Body of pancreas (tissue), 4 donors: ENCODE measurements at regions not wholly inside any gene's neighbourhood (a gene's known extent, or its start where the extent isn't known, plus 50 kb on each side); places are given as distances from the start of the nearest gene placed in this dataset.

Source experiments
- ATAC-seq: fragments of 150-250 bp; one replicate; pipeline ENCODE4 v1.9.1; 2016
- DNase-seq, 4 donors: peaks; one replicate each; pipeline ENCODE4 v3.0.0-alpha.2; 2019
- H3K27ac ChIP-seq, 4 donors: fragments of 200-600 bp; sonication (generic); 1 replicate in 3 of 4; 2 replicates in 1 of 4; pipeline versions ENCODE4 v1.5.1 to v1.6.1; 2016 to 2019; ENCODE audit warnings: mild to moderate bottlenecking in 1 of 4, mixed read lengths in 1 of 4, moderate library complexity in 1 of 4
- H3K27me3 ChIP-seq, 2 donors: fragments of 200-600 bp; sonication (generic); one replicate each; pipeline ENCODE4 v1.6.0; 2016; ENCODE audit warnings: mild to moderate bottlenecking in 1 of 2
- H3K36me3 ChIP-seq, 2 donors: fragments of 200-600 bp; sonication (generic); replicated peaks in 1 of 2; 2 replicates each; pipeline ENCODE4 v1.5.1; 2016; ENCODE audit warnings: low read depth in 2 of 2; ENCODE audit not compliant: insufficient read depth in 1 of 2
- H3K4me1 ChIP-seq: fragments of 200-600 bp; sonication (generic); one replicate; pipeline ENCODE4 v1.6.0; 2016
- H3K4me3 ChIP-seq, 2 donors: fragments of 200-600 bp; sonication (generic); 1 replicate in 1 of 2; 2 replicates in 1 of 2; pipeline ENCODE4 v1.5.1; 2016 to 2019
- H3K9me3 ChIP-seq, 3 donors: fragments of 200-600 bp; sonication (generic); 1 replicate in 2 of 3; 2 replicates in 1 of 3; pipeline ENCODE4 v1.5.1; 2016
- POLR2A ChIP-seq, 3 donors: fragments of 450-650 bp; IDR thresholded peaks; one replicate each; pipeline ENCODE4 v1.6.1; 2016; ENCODE audit warnings: antibody characterized with exemption in 3 of 3, mild to moderate bottlenecking in 2 of 3
- WGBS, 2 donors: methylation state at CpG; one replicate each; pipeline ENCODE4 v1.1.5; 2017; 5-methylcytosine and 5-hydroxymethylcytosine counted together
- intact Hi-C: fragments of 100-400 bp; cut with DNase I; formaldehyde crosslinking; loops from one replicate; pipeline ENCODE4 v1.15.1; 2023
- TF ChIP-seq, protein P1 (sequence below), 7 experiments: fragments of 450-650 bp in 4 of 7; fragments of 200-600 bp in 3 of 7; sonication (generic) in 3 of 7; IDR thresholded peaks; one replicate each; pipeline ENCODE4 v1.5.1; 2016 to 2019; ENCODE audit warnings: antibody characterized with exemption in 7 of 7

DNA sequence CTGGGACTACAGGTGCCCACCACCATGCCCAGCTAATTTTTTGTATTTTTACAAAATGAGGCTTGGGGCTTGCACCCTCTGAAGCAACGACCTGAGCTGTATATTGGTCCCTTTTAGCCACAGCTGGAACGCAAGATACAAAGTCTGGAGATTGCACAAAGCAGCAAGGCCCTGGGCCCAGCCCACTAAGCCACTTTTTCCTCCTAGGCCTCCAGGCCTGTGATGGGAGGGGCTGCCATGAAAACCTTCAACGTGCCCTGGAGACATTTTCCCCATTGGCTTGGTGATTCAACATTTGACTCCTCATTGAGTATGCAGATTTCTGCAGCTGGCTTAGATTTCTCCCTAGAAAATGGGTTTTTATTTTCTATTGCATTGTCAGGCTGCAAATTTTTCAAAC, 69.2 kb downstream of the CYB561 start:
- intact Hi-C loops = no loop called here
- H3K27me3 ChIP-seq = no peaks in the 10 kb centered on the region
- H3K9me3 ChIP-seq = no peaks in the 10 kb centered on the region
- ATAC-seq (no peak), DNase-seq (no peak)
- H3K4me3 ChIP-seq = no peak overlapping the region
- WGBS, 2 donors = 92 to 96% methylated on average over 3 of the region's 3 CpGs
- H3K4me1 ChIP-seq = no peaks in the 10 kb centered on the region
- no peaks in the 10 kb centered on the region for H3K36me3 ChIP-seq
- H3K27ac ChIP-seq = no peak overlapping the region
- TF ChIP-seq, protein P1, sequence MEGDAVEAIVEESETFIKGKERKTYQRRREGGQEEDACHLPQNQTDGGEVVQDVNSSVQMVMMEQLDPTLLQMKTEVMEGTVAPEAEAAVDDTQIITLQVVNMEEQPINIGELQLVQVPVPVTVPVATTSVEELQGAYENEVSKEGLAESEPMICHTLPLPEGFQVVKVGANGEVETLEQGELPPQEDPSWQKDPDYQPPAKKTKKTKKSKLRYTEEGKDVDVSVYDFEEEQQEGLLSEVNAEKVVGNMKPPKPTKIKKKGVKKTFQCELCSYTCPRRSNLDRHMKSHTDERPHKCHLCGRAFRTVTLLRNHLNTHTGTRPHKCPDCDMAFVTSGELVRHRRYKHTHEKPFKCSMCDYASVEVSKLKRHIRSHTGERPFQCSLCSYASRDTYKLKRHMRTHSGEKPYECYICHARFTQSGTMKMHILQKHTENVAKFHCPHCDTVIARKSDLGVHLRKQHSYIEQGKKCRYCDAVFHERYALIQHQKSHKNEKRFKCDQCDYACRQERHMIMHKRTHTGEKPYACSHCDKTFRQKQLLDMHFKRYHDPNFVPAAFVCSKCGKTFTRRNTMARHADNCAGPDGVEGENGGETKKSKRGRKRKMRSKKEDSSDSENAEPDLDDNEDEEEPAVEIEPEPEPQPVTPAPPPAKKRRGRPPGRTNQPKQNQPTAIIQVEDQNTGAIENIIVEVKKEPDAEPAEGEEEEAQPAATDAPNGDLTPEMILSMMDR (IDR thresholded peaks at IDR 0.05) = no peak
- no peak for TF ChIP-seq POLR2A (IDR thresholded peaks at IDR 0.05)

- Histone ChIP-seq H3K4me1 (no peaks in the 10 kb centered on the region), H3K36me3 (no peaks in the 10 kb centered on the region), H3K9me3 (no peaks in the 10 kb centered on the region), H3K4me3 (no peak overlapping the region), H3K27ac (no peak overlapping the region), H3K27me3 (no peaks in the 10 kb centered on the region)
- ATAC-seq (no peak), DNase-seq (no peak)
- intact Hi-C loops = no loop called here
- TF ChIP-seq, protein P1 (IDR thresholded peaks at IDR 0.05) = no peak
- TF ChIP-seq POLR2A (IDR thresholded peaks at IDR 0.05) = no peak
- WGBS, 2 donors = 65 to 94% methylated on average over 3 of the region's 3 CpGs
Measured at GRCh38 chr17:63378411-63379375, 67.4 kb downstream of the CYB561 start.

DNA sequence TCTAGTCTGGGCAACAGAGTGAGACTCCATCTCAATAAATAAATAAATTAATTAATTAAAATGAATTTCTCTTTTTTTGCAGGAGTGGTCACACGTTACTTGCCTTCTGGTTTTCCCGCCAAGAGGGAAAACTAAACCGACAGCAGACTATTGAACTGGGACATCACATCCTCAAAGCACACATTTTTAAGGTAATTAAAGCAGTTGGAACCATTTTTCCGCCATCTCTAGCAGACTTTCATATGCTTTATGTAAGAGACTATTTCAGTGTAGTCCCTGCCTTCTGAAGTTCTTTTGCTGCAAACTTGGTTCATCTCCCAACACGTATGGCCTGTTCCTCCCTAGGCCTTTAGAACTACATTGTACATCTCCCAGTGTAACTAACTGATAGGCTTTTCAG, 66.5 kb downstream of the CYB561 start:
- TF ChIP-seq POLR2A (IDR thresholded peaks at IDR 0.05) = no peak
- TF ChIP-seq, protein P1 (IDR thresholded peaks at IDR 0.05) = no peak
- Histone ChIP-seq H3K4me1 (no peaks in the 10 kb centered on the region), H3K4me3 (no peak overlapping the region), H3K9me3 (no peaks in the 10 kb centered on the region), H3K27me3 (no peaks in the 10 kb centered on the region), H3K36me3 (no peaks in the 10 kb centered on the region), H3K27ac (no peak overlapping the region)
- DNase-seq = no peak
- no peak for ATAC-seq
- intact Hi-C loops = no loop called here
- 83 to 95% methylated on average over 5 of the region's 5 CpGs for WGBS, 2 donors

- ATAC-seq (no peak), DNase-seq (no peak)
- intact Hi-C loops = no loop called here
- Histone ChIP-seq H3K27ac (no peak overlapping the region), H3K27me3 (no peaks in the 10 kb centered on the region), H3K4me1 (no peaks in the 10 kb centered on the region), H3K4me3 (no peak overlapping the region), H3K36me3 (no peaks in the 10 kb centered on the region), H3K9me3 (no peaks in the 10 kb centered on the region)
- 80 to 81% methylated on average over 4 of the region's 4 CpGs for WGBS, 2 donors
- TF ChIP-seq POLR2A (IDR thresholded peaks at IDR 0.05) = no peak
- TF ChIP-seq, protein P1 (IDR thresholded peaks at IDR 0.05) = no peak
Measured at GRCh38 chr17:63381101-63381729, 64.9 kb downstream of the CYB561 start.
